ENCODE measurements at regions not wholly inside any gene's neighbourhood (a gene's known extent, or its start where the extent isn't known, plus 50 kb on each side); places are given as distances from the start of the nearest gene placed in this dataset.

DNA sequence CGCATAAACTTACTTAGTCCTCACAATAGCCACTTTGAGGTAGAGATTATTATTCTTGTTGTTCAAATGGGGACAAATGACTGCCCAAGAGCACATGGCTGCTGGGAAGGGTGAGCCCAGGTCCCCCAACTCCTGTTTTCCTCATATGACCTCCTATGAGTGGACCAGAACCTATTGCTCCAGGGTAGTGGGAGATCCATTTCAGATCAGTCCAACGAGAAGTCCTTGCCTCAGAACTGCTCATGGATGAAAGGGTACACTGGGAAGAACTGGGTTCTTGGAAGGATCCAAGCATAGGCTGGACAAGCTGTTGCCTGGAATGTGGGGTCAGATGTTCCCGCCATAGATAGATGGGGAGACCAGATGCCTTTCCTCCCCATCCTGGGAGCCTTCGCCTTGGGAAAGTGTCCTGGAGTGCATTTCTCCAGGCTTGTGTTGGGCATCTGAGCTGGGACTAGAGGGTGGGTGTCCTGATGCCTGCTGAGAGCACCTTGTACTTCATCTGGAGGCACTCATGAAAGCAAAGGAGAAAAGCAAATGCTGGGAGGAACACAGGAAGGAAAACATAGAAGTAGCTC, 146.3 kb upstream of the B3GAT1 start:
- Histone ChIP-seq H3K27ac (ENCODE audit: poor library complexity, severe bottlenecking) (no peak overlapping the region), H3K4me3 (ENCODE audit: severe bottlenecking) (no peak overlapping the region), H3K36me3 (ENCODE audit: low read depth) (no peaks in the 10 kb centered on the region), H3K4me1 (ENCODE audit: insufficient read depth, poor library complexity, severe bottlenecking) (no peaks in the 10 kb centered on the region), H3K9me3 (ENCODE audit: severe bottlenecking) (no peaks in the 10 kb centered on the region), H3K27me3 (ENCODE audit: insufficient read depth, poor library complexity, severe bottlenecking) (no peaks in the 10 kb centered on the region)
- ATAC-seq (ENCODE audit: low read depth) (no peak), DNase-seq (ENCODE audit: low spot score) (no peak)
- TF ChIP-seq, protein P1, sequence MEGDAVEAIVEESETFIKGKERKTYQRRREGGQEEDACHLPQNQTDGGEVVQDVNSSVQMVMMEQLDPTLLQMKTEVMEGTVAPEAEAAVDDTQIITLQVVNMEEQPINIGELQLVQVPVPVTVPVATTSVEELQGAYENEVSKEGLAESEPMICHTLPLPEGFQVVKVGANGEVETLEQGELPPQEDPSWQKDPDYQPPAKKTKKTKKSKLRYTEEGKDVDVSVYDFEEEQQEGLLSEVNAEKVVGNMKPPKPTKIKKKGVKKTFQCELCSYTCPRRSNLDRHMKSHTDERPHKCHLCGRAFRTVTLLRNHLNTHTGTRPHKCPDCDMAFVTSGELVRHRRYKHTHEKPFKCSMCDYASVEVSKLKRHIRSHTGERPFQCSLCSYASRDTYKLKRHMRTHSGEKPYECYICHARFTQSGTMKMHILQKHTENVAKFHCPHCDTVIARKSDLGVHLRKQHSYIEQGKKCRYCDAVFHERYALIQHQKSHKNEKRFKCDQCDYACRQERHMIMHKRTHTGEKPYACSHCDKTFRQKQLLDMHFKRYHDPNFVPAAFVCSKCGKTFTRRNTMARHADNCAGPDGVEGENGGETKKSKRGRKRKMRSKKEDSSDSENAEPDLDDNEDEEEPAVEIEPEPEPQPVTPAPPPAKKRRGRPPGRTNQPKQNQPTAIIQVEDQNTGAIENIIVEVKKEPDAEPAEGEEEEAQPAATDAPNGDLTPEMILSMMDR (IDR thresholded peaks at IDR 0.05; ENCODE audit: poor library complexity, severe bottlenecking), result no peak

DNA sequence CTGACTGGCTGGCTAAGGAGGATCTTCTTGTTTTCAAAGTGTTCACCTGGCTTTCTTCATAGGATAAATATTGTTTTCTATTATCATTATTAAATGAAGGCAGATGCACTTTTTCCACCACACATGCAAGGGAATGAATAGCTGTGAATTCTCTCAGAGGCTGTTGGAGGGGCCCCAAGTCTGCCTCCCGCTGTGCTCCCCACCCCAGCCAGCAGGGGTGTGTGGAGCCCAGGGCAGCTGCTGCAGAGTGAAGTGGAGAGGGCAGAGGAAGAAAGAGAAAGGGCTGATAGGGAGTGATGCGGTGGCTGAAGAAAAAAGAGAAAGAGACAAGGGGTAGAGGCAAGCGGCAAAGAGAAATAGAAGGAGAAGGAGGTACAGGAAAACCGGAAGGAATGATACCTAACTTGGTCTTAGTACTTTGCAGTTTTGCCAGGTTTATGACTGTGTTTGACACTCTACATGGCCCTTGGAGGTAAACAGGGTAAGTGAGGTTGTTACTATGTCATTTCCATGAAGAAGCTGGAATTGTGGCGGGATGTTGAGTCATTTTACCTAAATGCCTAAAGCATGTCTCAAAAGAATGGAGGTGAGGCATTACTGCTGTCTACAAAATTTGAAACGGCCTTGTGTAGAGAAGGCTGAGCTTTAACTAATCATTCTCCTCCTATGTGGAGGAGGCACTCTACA, 145.7 kb upstream of the B3GAT1 start:
- ATAC-seq (ENCODE audit: low read depth) (peak; percentile 56), DNase-seq (ENCODE audit: low spot score) (no peak)
- H3K27ac ChIP-seq (ENCODE audit: poor library complexity, severe bottlenecking), result no peak overlapping the region
- no peaks in the 10 kb centered on the region for H3K9me3 ChIP-seq (ENCODE audit: severe bottlenecking)
- no peaks in the 10 kb centered on the region for H3K27me3 ChIP-seq (ENCODE audit: insufficient read depth, poor library complexity, severe bottlenecking)
- no peaks in the 10 kb centered on the region for H3K36me3 ChIP-seq (ENCODE audit: low read depth)
- H3K4me3 ChIP-seq (ENCODE audit: severe bottlenecking), result no peak overlapping the region
- TF ChIP-seq, protein P1 (IDR thresholded peaks at IDR 0.05; ENCODE audit: poor library complexity, severe bottlenecking), result no peak
- no peaks in the 10 kb centered on the region for H3K4me1 ChIP-seq (ENCODE audit: insufficient read depth, poor library complexity, severe bottlenecking)

GRCh38 chr11:134556186-134556585, 144.1 kb upstream of the B3GAT1 start:
- ATAC-seq (ENCODE audit: low read depth) (no peak), DNase-seq (ENCODE audit: low spot score) (no peak)
- H3K4me1 ChIP-seq (ENCODE audit: insufficient read depth, poor library complexity, severe bottlenecking), result no peaks in the 10 kb centered on the region
- no peaks in the 10 kb centered on the region for H3K9me3 ChIP-seq (ENCODE audit: severe bottlenecking)
- no peak overlapping the region for H3K27ac ChIP-seq (ENCODE audit: poor library complexity, severe bottlenecking)
- H3K4me3 ChIP-seq (ENCODE audit: severe bottlenecking), result no peak overlapping the region
- no peaks in the 10 kb centered on the region for H3K36me3 ChIP-seq (ENCODE audit: low read depth)
- TF ChIP-seq, protein P1 (IDR thresholded peaks at IDR 0.05; ENCODE audit: poor library complexity, severe bottlenecking), result no peak
- H3K27me3 ChIP-seq (ENCODE audit: insufficient read depth, poor library complexity, severe bottlenecking), result no peaks in the 10 kb centered on the region

GRCh38 chr11:134555510-134555909, 143.5 kb upstream of the B3GAT1 start:
- Histone ChIP-seq H3K4me1 (ENCODE audit: insufficient read depth, poor library complexity, severe bottlenecking) (no peaks in the 10 kb centered on the region), H3K9me3 (ENCODE audit: severe bottlenecking) (no peaks in the 10 kb centered on the region), H3K27me3 (ENCODE audit: insufficient read depth, poor library complexity, severe bottlenecking) (no peaks in the 10 kb centered on the region), H3K36me3 (ENCODE audit: low read depth) (no peaks in the 10 kb centered on the region), H3K27ac (ENCODE audit: poor library complexity, severe bottlenecking) (no peak overlapping the region), H3K4me3 (ENCODE audit: severe bottlenecking) (no peak overlapping the region)
- TF ChIP-seq, protein P1 (IDR thresholded peaks at IDR 0.05; ENCODE audit: poor library complexity, severe bottlenecking), result no peak
- no peak for DNase-seq (ENCODE audit: low spot score)
- no peak for ATAC-seq (ENCODE audit: low read depth)

DNA sequence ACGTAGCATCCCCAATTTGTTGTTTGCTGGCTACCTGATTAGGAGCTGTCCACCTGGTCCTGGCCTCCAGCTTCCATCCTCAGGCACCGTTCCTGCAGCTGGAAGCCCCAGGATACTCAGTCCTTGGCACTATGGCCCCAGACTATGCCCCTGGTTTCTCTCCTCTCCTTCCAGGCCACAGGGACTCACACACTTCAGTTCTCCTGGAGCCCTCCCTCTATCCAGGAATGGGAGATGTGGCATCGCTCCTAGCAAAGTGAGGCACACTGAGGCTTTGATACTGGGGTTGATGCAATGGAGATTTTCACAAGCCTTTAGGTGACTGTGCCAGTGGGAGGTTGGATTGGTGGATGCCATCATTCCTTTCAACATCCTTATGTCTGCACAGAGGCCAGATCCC, 142.8 kb upstream of the B3GAT1 start:
- Histone ChIP-seq H3K36me3 (ENCODE audit: low read depth) (no peaks in the 10 kb centered on the region), H3K27ac (ENCODE audit: poor library complexity, severe bottlenecking) (no peak overlapping the region), H3K4me1 (ENCODE audit: insufficient read depth, poor library complexity, severe bottlenecking) (no peaks in the 10 kb centered on the region), H3K4me3 (ENCODE audit: severe bottlenecking) (no peak overlapping the region), H3K27me3 (ENCODE audit: insufficient read depth, poor library complexity, severe bottlenecking) (no peaks in the 10 kb centered on the region), H3K9me3 (ENCODE audit: severe bottlenecking) (no peaks in the 10 kb centered on the region)
- ATAC-seq (ENCODE audit: low read depth), result no peak
- TF ChIP-seq, protein P1 (IDR thresholded peaks at IDR 0.05; ENCODE audit: poor library complexity, severe bottlenecking), result no peak
- no peak for DNase-seq (ENCODE audit: low spot score)
